NCI-H187 treated with DMSO at 0.1 percent for 48 hours (cell line): ENCODE measurements at regions not wholly inside any gene's neighbourhood (a gene's known extent, or its start where the extent isn't known, plus 50 kb on each side); places are given as distances from the start of the nearest gene placed in this dataset.
A peak's percentile ranks its signal among the peaks of the same experiment; 100 is the strongest.
"Not testable (repeated sequence)": the region's sequence is repeated elsewhere in the genome, so short reads cannot be mapped to it uniquely, and the experiment has no call there.

ENCODE experiments used
- DNase-seq: peaks from one replicate; lab custom pipeline; 2025; lab: John Stamatoyannopoulos, UW

DNA sequence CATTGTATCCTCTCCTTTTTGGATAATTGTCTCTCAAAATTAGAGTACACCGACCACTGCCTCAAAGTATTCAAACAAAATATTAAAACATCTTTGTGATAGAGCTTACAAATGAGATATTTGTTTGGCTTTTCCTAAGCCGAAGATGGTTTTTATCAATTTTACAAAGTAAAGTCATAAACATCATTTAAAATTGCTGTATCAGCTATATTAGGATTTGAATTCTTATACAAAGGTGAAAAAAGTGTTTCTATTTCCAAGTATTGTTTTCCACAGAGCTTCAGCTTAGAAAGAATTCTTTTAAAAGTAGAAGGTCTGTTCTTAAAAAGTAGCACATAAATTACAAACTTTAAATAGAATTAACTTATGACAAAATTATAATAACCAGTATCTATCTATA is 116.6 kb upstream of the IFNE start:
- no peak for DNase-seq

DNA sequence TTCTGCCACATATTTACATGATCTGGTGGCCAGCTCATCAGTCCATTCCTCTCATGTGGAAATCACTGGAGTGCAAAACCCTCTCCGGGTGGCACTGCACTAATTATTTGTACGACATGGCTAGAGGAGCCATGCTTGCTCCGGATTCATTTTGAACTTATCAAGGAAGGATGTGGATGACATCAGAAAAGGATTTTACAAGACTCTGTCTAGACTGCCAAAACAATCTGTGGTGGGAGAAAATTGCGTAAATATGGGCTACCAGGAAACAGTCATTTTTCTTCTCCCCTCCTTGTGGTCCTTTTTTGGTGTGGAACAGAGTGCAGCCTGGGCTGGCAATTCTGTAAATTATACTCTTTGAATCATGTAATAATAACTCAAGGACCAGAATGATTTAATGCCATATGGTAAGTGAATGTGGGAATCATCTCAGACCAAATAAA is 123.4 kb upstream of the IFNE start:
- DNase-seq: no peak

DNA sequence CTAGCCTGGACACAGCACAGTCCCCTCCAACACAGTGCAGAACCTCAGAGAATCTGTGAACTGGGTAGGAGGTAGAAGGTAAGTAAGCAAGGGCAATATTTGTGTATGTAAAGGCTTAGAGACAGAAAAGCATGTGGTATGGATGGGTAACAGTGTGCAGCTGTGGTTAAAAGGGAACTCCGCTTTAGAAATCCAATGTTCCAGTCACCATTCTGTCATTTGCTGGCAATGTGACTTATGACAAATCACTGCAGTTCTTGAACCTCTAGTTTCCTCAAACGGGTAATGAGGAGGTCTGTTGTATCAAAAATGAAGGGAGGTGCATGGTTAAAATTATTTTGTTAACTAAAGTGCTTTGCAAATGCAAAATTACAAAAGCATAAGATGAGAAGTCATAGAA is 125.5 kb upstream of the IFNE start:
- DNase-seq: no peak

GRCh38 chr9:21608200-21608599 is 126.1 kb upstream of the IFNE start:
- DNase-seq: no peak

DNA sequence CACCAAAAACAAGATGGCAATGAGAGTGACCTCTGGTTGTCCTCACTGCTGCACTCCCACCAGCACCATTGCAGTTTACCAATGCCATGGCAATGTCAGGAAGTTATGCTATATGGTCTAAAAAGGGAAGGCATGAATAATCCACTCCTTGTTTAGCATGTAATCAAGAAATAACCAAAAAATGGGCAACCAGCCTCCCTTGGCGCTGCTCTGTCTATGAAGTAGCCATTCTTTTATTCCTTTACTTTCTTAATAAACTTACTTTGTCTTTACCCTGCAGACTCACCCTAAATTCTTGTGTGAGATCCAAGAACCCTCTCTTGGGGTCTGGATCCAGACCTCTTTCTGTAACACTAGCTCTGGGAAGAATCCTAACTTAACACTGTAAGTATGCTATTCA is 127.4 kb upstream of the IFNE start:
- no peak for DNase-seq

GRCh38 chr9:21611891-21612290 is 129.8 kb upstream of the IFNE start:
- DNase-seq: no peak

- no peak for DNase-seq
Measured at GRCh38 chr9:21615018-21615417, 132.9 kb upstream of the IFNE start.

GRCh38 chr9:21615446-21615845 is 133.3 kb upstream of the IFNE start:
- DNase-seq: no peak

- no peak for DNase-seq
Measured at GRCh38 chr9:21616082-21616778, 134.1 kb upstream of the IFNE start.

DNA sequence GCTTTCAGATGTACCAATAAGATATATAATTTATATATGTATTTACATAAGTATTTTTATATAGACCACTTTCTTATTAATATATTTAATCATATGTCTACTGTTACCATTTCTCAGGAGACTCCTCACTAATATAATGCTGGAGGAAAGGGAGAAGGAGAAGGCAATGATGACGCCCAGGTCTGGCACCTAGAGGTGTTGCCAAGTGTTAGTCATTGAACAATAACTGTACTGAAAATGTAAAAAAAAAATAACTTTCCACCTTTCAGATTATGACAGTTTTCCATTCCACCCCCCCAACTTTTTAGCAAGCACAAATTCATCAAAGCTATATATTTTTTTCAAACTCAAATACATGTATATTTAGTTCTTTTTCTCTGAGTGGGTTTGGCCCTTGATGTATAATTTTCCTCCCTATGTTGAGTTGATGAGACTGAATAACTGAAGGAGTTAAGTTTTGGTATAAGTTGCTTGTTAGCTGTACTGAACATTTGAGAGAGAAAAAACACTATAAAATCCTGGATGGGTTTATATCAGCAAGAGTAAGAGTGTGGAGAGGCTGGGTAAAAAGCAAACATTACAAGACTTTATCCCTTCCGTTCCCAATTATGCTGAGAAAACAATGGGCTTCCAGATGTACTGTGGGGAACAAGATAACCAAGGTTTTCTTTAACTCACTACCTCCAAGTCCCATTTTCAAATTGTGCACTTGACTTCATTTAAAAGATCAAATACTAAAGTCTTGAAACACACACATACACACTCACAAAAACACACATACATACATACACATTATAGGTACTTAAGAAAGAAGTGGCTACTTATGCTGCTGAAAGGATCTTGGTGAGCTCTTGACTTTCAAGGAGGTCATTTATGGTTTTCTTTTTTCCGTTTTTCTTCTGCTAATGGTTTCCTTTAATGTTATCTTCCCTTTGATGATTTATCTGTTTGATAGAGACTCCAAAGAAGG is 142.8 kb upstream of the IFNE start:
- DNase-seq: peak; percentile 53

GRCh38 chr9:21626493-21626892 is 144.4 kb upstream of the IFNE start:
- no peak for DNase-seq

- DNase-seq: not testable (repeated sequence)
Measured at GRCh38 chr9:21628954-21629353, 146.8 kb upstream of the IFNE start.

GRCh38 chr9:21634951-21635350 is 152.8 kb upstream of the IFNE start:
- no peak for DNase-seq

DNA sequence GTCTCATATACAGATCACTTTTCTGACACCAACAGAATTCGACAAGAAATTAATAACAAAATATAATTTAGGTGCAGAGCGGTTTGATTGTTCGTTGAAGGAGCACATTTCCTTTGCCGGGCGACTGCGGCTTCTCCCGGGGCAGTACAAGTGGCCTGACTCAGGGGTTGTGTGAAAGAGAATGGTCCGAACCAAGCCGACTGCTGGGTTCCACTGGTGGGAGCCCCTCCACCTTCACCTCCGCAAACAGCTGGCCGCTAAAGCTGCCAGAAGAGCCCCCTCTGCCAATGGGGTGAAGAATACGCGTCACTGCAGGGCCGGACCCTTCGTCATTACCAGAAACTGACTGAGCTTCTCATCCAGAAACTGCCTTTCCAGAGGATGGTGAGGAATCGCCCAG is 156.0 kb upstream of the IFNE start:
- DNase-seq: no peak

DNA sequence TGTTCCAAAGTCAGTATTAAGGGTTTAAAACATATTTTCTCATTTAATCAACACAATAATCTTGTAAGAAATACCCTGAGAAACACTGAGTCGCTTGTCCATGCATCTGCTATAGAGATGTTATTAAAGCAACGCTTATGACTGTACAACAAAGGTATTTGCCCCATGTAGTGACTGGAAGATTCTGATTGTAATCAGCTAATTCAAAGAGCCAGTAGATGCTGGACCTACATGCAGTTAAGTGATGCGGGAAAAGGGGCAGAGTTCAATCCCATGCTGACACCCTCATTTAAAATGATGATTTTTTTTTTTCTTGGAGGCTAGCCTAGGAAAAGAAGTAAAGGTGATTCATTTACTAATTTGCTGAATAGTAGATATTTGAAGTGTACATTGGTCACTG is 149.3 kb upstream of the MTAP start:
- DNase-seq: no peak

GRCh38 chr9:21653589-21653988 is 148.8 kb upstream of the MTAP start:
- no peak for DNase-seq

- DNase-seq: no peak
Measured at GRCh38 chr9:21656776-21657674, 145.4 kb upstream of the MTAP start.

GRCh38 chr9:21657966-21658667 is 144.3 kb upstream of the MTAP start:
- DNase-seq: no peak

GRCh38 chr9:21660976-21661375 is 141.5 kb upstream of the MTAP start:
- DNase-seq: no peak

GRCh38 chr9:21661626-21662025 is 140.8 kb upstream of the MTAP start:
- no peak for DNase-seq

GRCh38 chr9:21668516-21668915 is 133.9 kb upstream of the MTAP start:
- no peak for DNase-seq

DNA sequence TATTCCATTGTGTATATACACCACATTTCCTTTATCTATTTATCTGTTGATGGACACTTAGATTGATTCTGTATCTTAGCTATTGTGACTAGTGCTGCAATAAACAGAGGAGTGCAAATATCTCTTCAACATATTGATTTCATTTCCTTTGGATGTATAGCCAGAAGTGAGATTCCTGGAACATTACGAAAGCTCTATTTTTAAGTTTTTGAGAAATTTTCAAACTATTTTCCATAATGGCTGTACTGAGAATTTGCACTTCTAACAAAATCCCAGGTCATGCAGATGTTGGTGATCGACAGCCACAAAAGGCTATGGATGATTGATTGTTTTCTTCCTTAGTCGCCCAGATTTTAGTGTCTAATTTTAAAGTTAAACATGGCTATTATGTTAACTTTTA is 132.7 kb upstream of the MTAP start:
- DNase-seq: no peak
